GM12874 (cell line): ENCODE measurements at regions not wholly inside any gene's neighbourhood (a gene's known extent, or its start where the extent isn't known, plus 50 kb on each side); places are given as distances from the start of the nearest gene placed in this dataset.

Experiments used
- TF ChIP-seq, protein P1 (sequence below): IDR thresholded peaks from 2 replicates; pipeline ENCODE4 v1.5.1; 2011; ENCODE audit warnings: low read depth, mild to moderate bottlenecking, control low read depth, low read length, moderate library complexity; ENCODE audit not compliant: insufficient read depth

DNA sequence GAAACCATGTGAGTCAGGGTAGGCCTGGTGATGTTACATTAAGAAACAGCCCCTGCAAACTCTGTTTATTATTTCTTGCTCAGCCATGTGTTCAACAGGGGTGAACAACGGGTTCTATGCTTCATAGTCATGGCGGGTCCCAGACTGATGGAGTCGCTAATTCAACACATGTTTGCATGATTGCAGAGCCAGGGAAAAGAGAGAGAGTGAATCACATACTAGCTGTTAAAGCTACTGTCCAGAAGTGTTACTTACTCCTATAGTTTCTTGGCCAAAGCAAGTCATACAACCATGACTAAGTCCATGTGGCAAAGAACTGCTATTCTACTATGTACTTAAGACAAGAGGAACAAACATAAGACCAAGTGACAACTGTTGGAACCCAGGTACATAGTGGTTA is 241.2 kb upstream of the SKOR2 start:
- TF ChIP-seq, protein P1, sequence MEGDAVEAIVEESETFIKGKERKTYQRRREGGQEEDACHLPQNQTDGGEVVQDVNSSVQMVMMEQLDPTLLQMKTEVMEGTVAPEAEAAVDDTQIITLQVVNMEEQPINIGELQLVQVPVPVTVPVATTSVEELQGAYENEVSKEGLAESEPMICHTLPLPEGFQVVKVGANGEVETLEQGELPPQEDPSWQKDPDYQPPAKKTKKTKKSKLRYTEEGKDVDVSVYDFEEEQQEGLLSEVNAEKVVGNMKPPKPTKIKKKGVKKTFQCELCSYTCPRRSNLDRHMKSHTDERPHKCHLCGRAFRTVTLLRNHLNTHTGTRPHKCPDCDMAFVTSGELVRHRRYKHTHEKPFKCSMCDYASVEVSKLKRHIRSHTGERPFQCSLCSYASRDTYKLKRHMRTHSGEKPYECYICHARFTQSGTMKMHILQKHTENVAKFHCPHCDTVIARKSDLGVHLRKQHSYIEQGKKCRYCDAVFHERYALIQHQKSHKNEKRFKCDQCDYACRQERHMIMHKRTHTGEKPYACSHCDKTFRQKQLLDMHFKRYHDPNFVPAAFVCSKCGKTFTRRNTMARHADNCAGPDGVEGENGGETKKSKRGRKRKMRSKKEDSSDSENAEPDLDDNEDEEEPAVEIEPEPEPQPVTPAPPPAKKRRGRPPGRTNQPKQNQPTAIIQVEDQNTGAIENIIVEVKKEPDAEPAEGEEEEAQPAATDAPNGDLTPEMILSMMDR, result no peak

DNA sequence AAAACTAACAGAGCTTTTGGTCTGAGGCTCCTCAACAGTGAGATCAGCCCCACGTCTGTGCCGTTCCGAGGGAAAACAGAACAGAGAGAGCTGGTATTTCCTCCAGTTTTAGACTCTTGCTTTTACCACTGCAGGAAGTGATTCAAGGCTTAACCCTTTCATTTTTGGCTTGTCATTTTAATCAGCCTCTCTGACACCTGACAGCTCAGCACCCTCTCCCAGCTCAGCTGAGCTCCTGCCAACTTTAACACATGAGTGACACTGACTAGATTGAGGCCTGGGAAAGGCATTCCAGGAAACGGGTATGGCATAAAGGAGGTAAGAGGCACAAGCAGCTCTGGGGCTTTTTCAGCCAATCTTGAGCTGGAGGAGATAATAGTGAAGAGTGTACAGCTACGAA is 239.4 kb upstream of the SKOR2 start:
- TF ChIP-seq, protein P1, result no peak

DNA sequence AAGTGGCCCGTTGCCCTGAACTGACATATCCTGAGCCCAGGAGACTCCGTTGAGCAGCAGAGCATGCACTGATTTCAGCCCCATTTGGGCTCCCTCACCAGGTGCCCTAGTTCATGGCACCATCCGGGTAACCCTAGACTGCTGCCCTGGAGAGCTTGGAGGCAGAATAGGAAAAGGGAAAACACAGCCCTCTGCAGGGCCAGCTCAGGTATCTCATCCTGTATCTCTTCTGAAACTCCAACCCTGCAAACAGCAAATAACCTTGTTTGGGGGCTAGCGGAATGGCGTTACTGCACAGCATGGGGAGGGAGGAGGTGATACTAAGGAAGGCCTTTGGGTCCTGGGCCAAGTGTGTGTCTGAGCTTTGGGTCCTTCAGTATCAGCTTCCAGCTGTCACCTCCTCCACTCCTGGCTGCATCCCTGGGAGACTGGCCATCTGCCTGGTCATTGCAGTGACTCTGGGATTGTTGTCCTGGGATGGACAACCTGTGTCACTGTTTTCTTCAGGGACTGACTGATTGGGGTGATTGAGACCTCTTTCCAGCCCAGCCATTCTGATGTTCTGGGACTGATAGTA is 233.8 kb upstream of the SKOR2 start:
- TF ChIP-seq, protein P1, result no peak

DNA sequence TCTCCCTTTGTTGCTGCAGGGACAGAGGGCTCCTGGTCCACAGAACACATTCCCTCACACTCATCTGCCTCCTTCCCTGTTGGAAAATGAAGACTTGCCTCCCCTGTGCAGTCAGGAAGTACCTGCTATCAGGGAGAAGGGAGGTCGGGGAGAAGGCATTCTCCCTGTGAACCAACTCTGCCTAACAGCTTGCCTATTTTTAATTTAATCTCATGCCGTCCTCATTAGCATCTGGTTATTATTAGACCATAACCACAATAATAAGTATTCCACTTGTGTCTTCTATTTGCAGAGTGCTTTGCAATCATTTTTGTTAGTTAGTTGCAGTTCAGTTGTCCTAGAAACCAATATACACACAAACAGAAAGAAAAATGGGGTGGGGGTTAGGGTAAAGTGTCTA is 232.6 kb upstream of the SKOR2 start:
- TF ChIP-seq, protein P1, result no peak

DNA sequence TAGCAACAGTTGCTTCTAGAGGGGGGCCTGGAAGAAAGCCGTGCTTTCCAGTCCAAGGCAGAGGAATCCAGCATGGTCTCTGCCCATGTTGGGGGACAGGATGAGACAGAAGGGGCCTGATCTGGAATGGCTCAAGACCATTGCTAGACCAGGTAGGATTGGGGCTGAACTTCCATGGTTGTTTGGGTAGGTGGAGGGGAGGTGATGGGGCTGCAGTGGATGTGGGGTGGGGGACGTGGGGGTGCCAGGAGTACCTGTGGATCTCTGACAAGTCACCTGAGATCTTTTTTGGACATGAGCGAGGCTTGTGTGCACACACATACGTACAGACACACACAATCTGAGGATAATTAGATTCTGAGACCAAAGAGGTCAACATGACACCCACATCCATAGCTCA is 228.7 kb upstream of the SKOR2 start:
- TF ChIP-seq, protein P1, result no peak

DNA sequence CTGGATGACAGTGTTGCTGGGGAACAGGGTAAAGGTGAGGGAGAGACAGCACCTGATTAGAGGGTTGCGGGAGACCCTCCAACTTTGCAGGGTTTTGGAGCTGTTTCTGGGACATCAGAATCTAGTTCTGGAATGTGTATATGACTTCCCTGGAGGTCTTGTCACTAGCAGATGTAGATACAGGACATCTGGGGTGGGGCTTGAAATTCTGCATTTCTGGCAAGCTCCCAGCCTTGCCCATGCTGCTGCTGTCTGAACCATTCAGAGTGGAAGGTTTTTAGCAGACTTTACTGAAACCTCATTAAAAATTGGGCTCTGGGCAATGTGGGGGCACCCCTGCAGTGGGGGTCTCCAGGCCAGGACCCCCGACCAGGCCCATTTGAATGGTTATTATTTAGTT is 220.3 kb upstream of the SKOR2 start:
- TF ChIP-seq, protein P1, result no peak

DNA sequence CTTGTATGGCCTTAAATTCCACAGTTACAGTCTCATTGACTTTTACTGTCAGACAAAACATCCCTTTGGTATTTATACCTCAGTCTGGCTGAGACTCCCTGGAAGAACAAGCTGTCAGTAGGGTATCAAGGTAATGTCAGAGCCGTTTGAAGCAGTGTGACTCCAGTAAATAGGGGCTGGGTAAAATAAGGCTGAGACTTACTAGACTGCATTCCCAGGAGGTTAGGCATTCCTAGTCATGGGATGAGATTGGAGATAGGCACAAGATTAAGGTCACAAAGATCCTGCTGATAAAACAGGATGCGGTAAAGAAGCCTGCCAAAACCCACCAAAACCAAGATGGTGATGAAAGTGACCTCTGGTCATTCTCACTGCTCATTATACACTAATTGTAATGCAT is 219.5 kb upstream of the SKOR2 start:
- TF ChIP-seq, protein P1, result no peak
